CD4-positive, CD25-positive, alpha-beta regulatory T cell (primary cell): ENCODE measurements at regions not wholly inside any gene's neighbourhood (a gene's known extent, or its start where the extent isn't known, plus 50 kb on each side); places are given as distances from the start of the nearest gene placed in this dataset.
"Not testable (repeated sequence)": the region's sequence is repeated elsewhere in the genome, so short reads cannot be mapped to it uniquely, and the experiment has no call there.

ENCODE experiments used
- ATAC-seq, 2 donors: fragments of 150-1000 bp; cut with Tn5 transposase; one replicate each; pipeline ENCODE4 v1.10.0; 2021; ENCODE audit warnings: low read depth in 2 of 2, moderate number of reproducible peaks in 2 of 2, moderate library complexity in 1 of 2
- DNase-seq, 3 donors: peaks; one replicate each; pipeline versions ENCODE4 v3.0.0 to v3.0.0-alpha.2; 2012 to 2022; ENCODE audit warnings: mixed read lengths in 1 of 3
- H3K27ac ChIP-seq: one replicate; pipeline ENCODE4 v1.7.0; 2013; ENCODE audit warnings: mild to moderate bottlenecking, low read length; ENCODE audit not compliant: insufficient read depth, poor library complexity, severe bottlenecking
- H3K27me3 ChIP-seq: one replicate; pipeline ENCODE4 v1.7.0; 2013; ENCODE audit warnings: low read length; ENCODE audit not compliant: control insufficient read depth, insufficient read depth
- H3K36me3 ChIP-seq: one replicate; pipeline ENCODE4 v1.7.0; 2013; ENCODE audit warnings: mild to moderate bottlenecking, low read length, moderate library complexity; ENCODE audit not compliant: control insufficient read depth, insufficient read depth
- H3K4me1 ChIP-seq: 2 replicates; pipeline ENCODE4 v1.7.0; 2013; ENCODE audit warnings: mild to moderate bottlenecking, low read length; ENCODE audit not compliant: insufficient read depth, control insufficient read depth, poor library complexity, severe bottlenecking
- H3K4me3 ChIP-seq: one replicate; pipeline ENCODE4 v1.7.0; 2013; ENCODE audit warnings: low read depth, mild to moderate bottlenecking, low read length, moderate library complexity
- H3K9me3 ChIP-seq, 2 experiments: 1 replicate in 1 of 2; 2 replicates in 1 of 2; pipeline ENCODE4 v1.7.0; 2013; ENCODE audit warnings: low read length in 2 of 2, mild to moderate bottlenecking in 1 of 2, moderate library complexity in 1 of 2; ENCODE audit not compliant: control insufficient read depth in 2 of 2
- H3K27ac Mint-ChIP-seq, 3 donors: one replicate each; pipeline ENCODE4 v1.8.0; 2020 to 2022; ENCODE audit warnings: mild to moderate bottlenecking in 3 of 3, mixed read lengths in 3 of 3, moderate library complexity in 2 of 3
- H3K27me3 Mint-ChIP-seq: one replicate; pipeline ENCODE4 v1.8.0; 2022; ENCODE audit warnings: mild to moderate bottlenecking, mixed read lengths
- H3K36me3 Mint-ChIP-seq: one replicate; pipeline ENCODE4 v1.8.0; 2020; ENCODE audit warnings: mixed read lengths
- H3K4me1 Mint-ChIP-seq, 4 donors: one replicate each; pipeline ENCODE4 v1.8.0; 2020 to 2022; ENCODE audit warnings: mixed read lengths in 4 of 4, mild to moderate bottlenecking in 1 of 4
- H3K4me3 Mint-ChIP-seq, 4 donors: one replicate each; pipeline ENCODE4 v1.8.0; 2020 to 2022; ENCODE audit warnings: mild to moderate bottlenecking in 4 of 4, mixed read lengths in 4 of 4, moderate library complexity in 3 of 4
- H3K9me3 Mint-ChIP-seq, 7 donors: one replicate each; pipeline ENCODE4 v1.8.0; 2020 to 2022; ENCODE audit warnings: mixed read lengths in 7 of 7, mild to moderate bottlenecking in 3 of 7, moderate library complexity in 2 of 7

DNA sequence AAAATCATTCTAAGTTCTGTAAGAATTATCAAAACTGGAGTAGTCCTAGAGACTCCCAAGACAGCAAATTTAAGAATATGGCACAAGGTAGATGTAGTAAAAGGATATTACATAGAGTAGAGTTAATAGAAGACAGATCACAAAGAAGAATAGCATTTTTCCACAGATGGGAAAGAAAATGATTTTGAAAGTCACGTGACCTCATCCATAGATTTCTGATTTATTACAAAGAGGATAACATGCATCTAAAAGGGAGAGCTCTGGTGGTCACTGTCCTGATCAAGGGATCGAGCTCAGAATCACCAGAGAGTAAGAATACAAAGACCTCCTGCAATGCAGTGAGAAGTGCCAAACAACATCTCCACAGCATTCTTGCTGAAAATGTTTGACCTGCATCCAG is 354.4 kb downstream of the TBL1XR1 start:
- Histone ChIP-seq H3K27ac (no peak overlapping the region), H3K9me3 (no peaks in the 10 kb centered on the region), H3K27me3 (no peaks in the 10 kb centered on the region), H3K4me1 (no peaks in the 10 kb centered on the region), H3K36me3 (no peaks in the 10 kb centered on the region), H3K4me3 (no peak overlapping the region)
- H3K36me3 Mint-ChIP-seq = no peaks in the 10 kb centered on the region
- ATAC-seq (no peak), DNase-seq (no peak)
- H3K27ac Mint-ChIP-seq = no peak overlapping the region
- peaks cover 0 to 2% (median 0%) of the 10 kb centered on the region in 7 donors for H3K9me3 Mint-ChIP-seq
- no peak overlapping the region for H3K4me3 Mint-ChIP-seq
- H3K27me3 Mint-ChIP-seq = peaks cover 5% of the 10 kb centered on the region
- H3K4me1 Mint-ChIP-seq = no peaks in the 10 kb centered on the region

DNA sequence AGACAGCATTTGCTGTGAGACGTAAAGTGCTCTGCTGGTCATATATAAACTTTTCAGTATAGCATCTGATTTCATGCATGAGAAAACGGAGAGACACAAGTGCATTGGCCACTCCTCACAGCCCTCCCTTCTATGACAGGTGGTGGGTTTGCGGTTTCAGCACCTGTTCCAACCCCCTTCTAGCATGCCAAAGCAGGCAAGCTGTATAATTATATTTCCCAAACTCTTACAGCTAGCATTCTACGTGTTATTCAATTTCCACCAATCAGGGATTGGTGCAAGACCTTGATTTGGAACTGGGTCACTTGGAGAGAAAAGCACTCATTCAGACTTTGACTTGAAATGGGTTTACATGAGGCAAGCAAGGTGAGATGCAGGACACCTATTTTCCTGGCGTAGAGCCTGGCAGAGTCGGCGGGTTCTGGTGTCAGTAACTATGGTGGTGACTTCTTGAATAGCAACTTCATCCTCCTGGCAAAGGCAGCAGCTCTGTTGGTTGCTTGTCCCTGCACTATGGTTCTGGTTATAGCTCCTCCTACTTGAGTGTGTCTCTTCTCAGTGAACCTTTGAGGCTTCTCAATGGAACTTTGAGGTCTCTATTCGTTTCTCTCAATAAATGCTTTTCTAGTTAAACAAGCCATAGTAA is 356.5 kb downstream of the TBL1XR1 start:
- Mint-ChIP-seq H3K4me1 (no peaks in the 10 kb centered on the region), H3K36me3 (no peaks in the 10 kb centered on the region), H3K9me3 (peaks cover 0 to 3% (median 0%) of the 10 kb centered on the region in 7 donors), H3K27me3 (peaks cover 5% of the 10 kb centered on the region), H3K27ac (no peak overlapping the region), H3K4me3 (no peak overlapping the region)
- H3K4me3 ChIP-seq = no peak overlapping the region
- no peak overlapping the region for H3K27ac ChIP-seq
- no peaks in the 10 kb centered on the region for H3K4me1 ChIP-seq
- H3K9me3 ChIP-seq = no peaks in the 10 kb centered on the region
- DNase-seq = no peak
- no peaks in the 10 kb centered on the region for H3K36me3 ChIP-seq
- H3K27me3 ChIP-seq = no peaks in the 10 kb centered on the region
- no peak for ATAC-seq

GRCh38 chr3:176839901-176840300 is 357.4 kb downstream of the TBL1XR1 start:
- H3K9me3 ChIP-seq = no peaks in the 10 kb centered on the region
- H3K27me3 Mint-ChIP-seq = peaks cover 5% of the 10 kb centered on the region
- no peaks in the 10 kb centered on the region for H3K4me1 ChIP-seq
- H3K9me3 Mint-ChIP-seq = peaks cover 0 to 3% (median 0%) of the 10 kb centered on the region in 7 donors
- no peaks in the 10 kb centered on the region for H3K4me1 Mint-ChIP-seq
- no peak for ATAC-seq
- no peaks in the 10 kb centered on the region for H3K36me3 Mint-ChIP-seq
- no peaks in the 10 kb centered on the region for H3K27me3 ChIP-seq
- H3K4me3 Mint-ChIP-seq = no peak overlapping the region
- no peak overlapping the region for H3K27ac ChIP-seq
- H3K4me3 ChIP-seq = no peak overlapping the region
- no peak overlapping the region for H3K27ac Mint-ChIP-seq
- H3K36me3 ChIP-seq = no peaks in the 10 kb centered on the region
- no peak for DNase-seq

GRCh38 chr3:176839466-176839865 is 357.8 kb downstream of the TBL1XR1 start:
- no peaks in the 10 kb centered on the region for H3K36me3 ChIP-seq
- no peaks in the 10 kb centered on the region for H3K4me1 ChIP-seq
- H3K27ac Mint-ChIP-seq = no peak overlapping the region
- peaks cover 0 to 3% (median 0%) of the 10 kb centered on the region in 7 donors for H3K9me3 Mint-ChIP-seq
- no peak for DNase-seq
- no peak for ATAC-seq
- no peaks in the 10 kb centered on the region for H3K27me3 ChIP-seq
- no peak overlapping the region for H3K4me3 ChIP-seq
- H3K4me3 Mint-ChIP-seq = no peak overlapping the region
- H3K9me3 ChIP-seq = no peaks in the 10 kb centered on the region
- H3K27ac ChIP-seq = no peak overlapping the region
- no peaks in the 10 kb centered on the region for H3K4me1 Mint-ChIP-seq
- H3K36me3 Mint-ChIP-seq = no peaks in the 10 kb centered on the region
- peaks cover 5% of the 10 kb centered on the region for H3K27me3 Mint-ChIP-seq

- not testable (repeated sequence) for H3K36me3 Mint-ChIP-seq, H3K27me3 Mint-ChIP-seq, H3K4me3 ChIP-seq, H3K36me3 ChIP-seq, H3K27me3 ChIP-seq, H3K4me1 Mint-ChIP-seq, DNase-seq, H3K9me3 Mint-ChIP-seq, H3K27ac ChIP-seq, ATAC-seq, H3K27ac Mint-ChIP-seq, H3K4me1 ChIP-seq, H3K9me3 ChIP-seq, H3K4me3 Mint-ChIP-seq
Observed at GRCh38 chr3:176827244-176827643, 370.0 kb downstream of the TBL1XR1 start.

GRCh38 chr3:176824811-176825210 is 372.5 kb downstream of the TBL1XR1 start:
- Mint-ChIP-seq H3K27ac (no peak overlapping the region), H3K27me3 (peaks cover 4% of the 10 kb centered on the region), H3K4me3 (no peak overlapping the region), H3K36me3 (no peaks in the 10 kb centered on the region), H3K4me1 (no peaks in the 10 kb centered on the region), H3K9me3 (peaks cover 0 to 5% (median 0%) of the 10 kb centered on the region in 7 donors)
- Histone ChIP-seq H3K4me1 (no peaks in the 10 kb centered on the region), H3K27me3 (no peaks in the 10 kb centered on the region), H3K27ac (no peak overlapping the region), H3K36me3 (no peaks in the 10 kb centered on the region), H3K9me3 (no peaks in the 10 kb centered on the region), H3K4me3 (no peak overlapping the region)
- DNase-seq = no peak
- no peak for ATAC-seq

GRCh38 chr3:176820764-176821163 is 376.5 kb downstream of the TBL1XR1 start:
- Mint-ChIP-seq H3K4me3 (no peak overlapping the region), H3K27me3 (peaks cover 4% of the 10 kb centered on the region), H3K9me3 (peaks cover 0 to 3% (median 0%) of the 10 kb centered on the region in 7 donors), H3K4me1 (no peaks in the 10 kb centered on the region), H3K36me3 (no peaks in the 10 kb centered on the region), H3K27ac (no peak overlapping the region)
- H3K36me3 ChIP-seq = no peaks in the 10 kb centered on the region
- H3K9me3 ChIP-seq = no peaks in the 10 kb centered on the region
- no peak for DNase-seq
- no peak for ATAC-seq
- H3K27ac ChIP-seq = no peak overlapping the region
- H3K4me3 ChIP-seq = no peak overlapping the region
- H3K27me3 ChIP-seq = no peaks in the 10 kb centered on the region
- H3K4me1 ChIP-seq = no peaks in the 10 kb centered on the region

GRCh38 chr3:176816937-176817336 is 380.3 kb downstream of the TBL1XR1 start:
- Histone ChIP-seq H3K4me3 (no peak overlapping the region), H3K27me3 (no peaks in the 10 kb centered on the region), H3K27ac (no peak overlapping the region), H3K9me3 (no peaks in the 10 kb centered on the region), H3K36me3 (no peaks in the 10 kb centered on the region), H3K4me1 (no peaks in the 10 kb centered on the region)
- Mint-ChIP-seq H3K9me3 (peaks cover 0 to 2% (median 0%) of the 10 kb centered on the region in 7 donors), H3K27ac (no peak overlapping the region), H3K27me3 (no peaks in the 10 kb centered on the region), H3K36me3 (no peaks in the 10 kb centered on the region), H3K4me3 (no peak overlapping the region), H3K4me1 (no peaks in the 10 kb centered on the region)
- ATAC-seq (no peak), DNase-seq (no peak)
